ENCODE measurements at regions not wholly inside any gene's neighbourhood (a gene's known extent, or its start where the extent isn't known, plus 50 kb on each side); places are given as distances from the start of the nearest gene placed in this dataset.

DNA sequence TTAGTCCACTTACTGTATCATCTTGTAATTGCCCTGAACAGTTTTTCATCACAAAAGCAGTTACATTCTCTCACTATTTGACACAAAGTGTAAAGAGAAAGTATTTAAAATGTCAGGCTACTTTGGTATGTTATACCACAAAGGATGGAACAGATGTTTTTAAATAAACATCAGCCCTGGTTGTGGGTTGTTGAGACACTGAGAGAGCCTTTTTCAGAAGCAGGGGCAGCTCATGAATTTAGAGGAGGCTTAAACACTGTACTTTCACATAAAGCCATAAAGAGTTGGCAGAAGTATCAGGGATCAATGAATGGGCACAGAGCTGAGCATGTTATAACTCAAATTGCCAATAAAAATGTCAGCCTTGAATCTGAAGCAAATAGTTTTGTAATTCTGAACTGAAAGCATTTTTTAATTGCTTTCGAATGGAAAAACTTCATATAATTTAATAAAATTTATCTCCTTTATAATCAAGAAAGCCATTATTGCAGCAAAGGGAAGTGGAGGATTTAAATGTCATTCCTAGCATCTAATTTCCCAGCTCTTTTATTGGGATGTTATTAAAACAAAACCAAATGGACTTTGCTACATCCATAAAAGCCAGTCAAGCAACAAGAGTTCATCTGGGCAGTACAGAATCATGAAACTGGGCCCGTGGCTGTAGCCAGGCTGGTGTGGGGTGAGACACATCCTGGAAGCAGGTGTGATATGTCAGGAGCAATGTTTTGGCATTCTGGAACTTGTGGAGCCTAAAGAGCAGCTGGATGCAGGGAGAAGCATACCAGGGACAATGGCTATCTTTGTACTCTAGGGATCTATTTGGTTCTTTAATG lies 95.1 kb upstream of the NT5C1B start:
- Histone ChIP-seq H3K4me3 (ENCODE audit: low read length) (no peak overlapping the region), H3K27me3 (ENCODE audit: insufficient read depth, low read length) (no peaks in the 10 kb centered on the region), H3K4me1 (ENCODE audit: insufficient read depth, low read length) (no peaks in the 10 kb centered on the region), H3K9me3 (ENCODE audit: low read length) (no peaks in the 10 kb centered on the region), H3K36me3 (ENCODE audit: insufficient read depth, low read length) (no peaks in the 10 kb centered on the region), H2AFZ (ENCODE audit: low read depth, low read length) (no peak overlapping the region)

DNA sequence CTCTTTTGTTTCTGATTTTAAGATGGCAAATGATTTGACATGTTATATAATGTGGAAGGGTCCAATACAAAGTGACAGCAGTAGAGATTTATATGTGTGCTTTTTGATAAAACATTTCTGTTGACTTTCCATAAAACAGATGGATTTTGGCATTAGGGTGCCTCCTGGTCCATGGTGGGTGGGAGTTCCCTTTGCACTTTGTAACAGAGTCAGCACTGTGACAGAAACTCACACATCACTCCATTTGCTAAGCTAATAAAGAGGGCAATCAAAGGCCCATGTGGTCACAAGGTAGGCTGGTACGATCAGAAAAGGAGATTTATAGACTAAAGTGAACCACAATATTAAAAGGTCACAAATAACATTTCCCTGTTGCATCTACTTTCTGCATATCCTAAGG lies 93.3 kb upstream of the NT5C1B start:
- H3K36me3 ChIP-seq (ENCODE audit: insufficient read depth, low read length), result no peaks in the 10 kb centered on the region
- H3K9me3 ChIP-seq (ENCODE audit: low read length), result no peaks in the 10 kb centered on the region
- no peak overlapping the region for H2AFZ ChIP-seq (ENCODE audit: low read depth, low read length)
- no peaks in the 10 kb centered on the region for H3K27me3 ChIP-seq (ENCODE audit: insufficient read depth, low read length)
- H3K4me1 ChIP-seq (ENCODE audit: insufficient read depth, low read length), result no peaks in the 10 kb centered on the region
- no peak overlapping the region for H3K4me3 ChIP-seq (ENCODE audit: low read length)

DNA sequence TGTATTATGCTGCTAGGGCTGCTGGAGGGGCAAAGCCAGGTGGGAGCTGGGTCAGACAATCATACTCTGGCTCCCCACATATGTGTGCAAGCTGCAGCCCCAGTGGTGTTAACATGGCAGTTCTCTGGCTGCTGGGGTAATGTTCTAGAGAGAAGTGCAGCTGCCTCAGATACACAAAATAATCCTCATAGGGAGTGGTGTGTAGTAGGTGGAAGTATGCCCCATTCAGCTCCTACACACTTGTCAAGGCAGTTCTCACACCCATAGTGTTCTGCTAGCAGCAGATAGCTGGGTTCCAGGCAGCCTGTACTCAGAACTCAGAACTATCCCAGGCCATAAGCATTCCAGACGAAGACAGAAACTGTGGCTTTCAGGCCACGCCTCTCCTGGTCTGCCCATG lies 87.9 kb upstream of the NT5C1B start:
- H3K36me3 ChIP-seq (ENCODE audit: insufficient read depth, low read length), result no peaks in the 10 kb centered on the region
- H3K4me3 ChIP-seq (ENCODE audit: low read length), result no peak overlapping the region
- no peaks in the 10 kb centered on the region for H3K27me3 ChIP-seq (ENCODE audit: insufficient read depth, low read length)
- H2AFZ ChIP-seq (ENCODE audit: low read depth, low read length), result no peak overlapping the region
- no peaks in the 10 kb centered on the region for H3K9me3 ChIP-seq (ENCODE audit: low read length)
- no peaks in the 10 kb centered on the region for H3K4me1 ChIP-seq (ENCODE audit: insufficient read depth, low read length)

DNA sequence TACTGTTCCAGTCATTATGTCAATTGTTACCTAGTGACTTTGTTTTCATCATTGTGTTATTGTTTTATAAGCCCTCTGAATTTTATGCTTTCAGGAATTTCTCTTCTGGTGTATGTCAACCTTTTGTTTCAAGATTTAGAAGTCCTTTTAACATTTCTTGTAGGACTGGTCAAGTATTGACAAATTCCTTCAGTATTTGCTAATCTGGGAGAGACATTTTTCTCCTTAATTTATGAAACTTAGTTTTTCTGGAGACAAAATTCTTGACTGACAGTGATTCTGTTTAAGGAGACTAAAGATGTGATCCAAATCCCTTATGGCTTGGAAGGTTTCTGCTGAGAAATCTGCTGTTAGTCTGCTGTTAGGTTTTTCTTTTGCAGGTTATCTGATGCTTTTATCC lies 84.9 kb upstream of the NT5C1B start:
- Histone ChIP-seq H3K4me1 (ENCODE audit: insufficient read depth, low read length) (no peaks in the 10 kb centered on the region), H3K4me3 (ENCODE audit: low read length) (no peak overlapping the region), H3K36me3 (ENCODE audit: insufficient read depth, low read length) (no peaks in the 10 kb centered on the region), H3K9me3 (ENCODE audit: low read length) (no peaks in the 10 kb centered on the region), H2AFZ (ENCODE audit: low read depth, low read length) (no peak overlapping the region), H3K27me3 (ENCODE audit: insufficient read depth, low read length) (no peaks in the 10 kb centered on the region)

DNA sequence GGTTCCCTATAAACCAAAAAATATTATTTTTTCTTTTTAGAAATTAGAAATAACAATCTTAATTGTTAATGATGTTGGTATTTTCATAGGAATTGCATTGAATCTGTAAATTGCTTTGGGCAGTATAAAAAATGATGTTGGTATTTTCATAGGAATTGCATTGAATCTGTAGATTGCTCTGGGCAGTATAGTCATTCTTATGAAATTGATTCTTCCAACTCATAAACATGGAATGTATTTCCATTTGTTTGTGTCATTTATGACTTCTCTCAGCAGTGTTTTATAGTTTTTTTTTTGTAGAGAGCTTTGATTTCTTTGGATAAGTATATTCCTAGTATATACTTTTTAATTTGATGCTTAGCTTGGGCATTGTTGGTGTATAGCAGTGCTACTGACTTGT lies 82.0 kb upstream of the NT5C1B start:
- Histone ChIP-seq H3K4me1 (ENCODE audit: insufficient read depth, low read length) (no peaks in the 10 kb centered on the region), H3K36me3 (ENCODE audit: insufficient read depth, low read length) (no peaks in the 10 kb centered on the region), H3K27me3 (ENCODE audit: insufficient read depth, low read length) (no peaks in the 10 kb centered on the region), H3K9me3 (ENCODE audit: low read length) (no peaks in the 10 kb centered on the region), H3K4me3 (ENCODE audit: low read length) (no peak overlapping the region), H2AFZ (ENCODE audit: low read depth, low read length) (no peak overlapping the region)

DNA sequence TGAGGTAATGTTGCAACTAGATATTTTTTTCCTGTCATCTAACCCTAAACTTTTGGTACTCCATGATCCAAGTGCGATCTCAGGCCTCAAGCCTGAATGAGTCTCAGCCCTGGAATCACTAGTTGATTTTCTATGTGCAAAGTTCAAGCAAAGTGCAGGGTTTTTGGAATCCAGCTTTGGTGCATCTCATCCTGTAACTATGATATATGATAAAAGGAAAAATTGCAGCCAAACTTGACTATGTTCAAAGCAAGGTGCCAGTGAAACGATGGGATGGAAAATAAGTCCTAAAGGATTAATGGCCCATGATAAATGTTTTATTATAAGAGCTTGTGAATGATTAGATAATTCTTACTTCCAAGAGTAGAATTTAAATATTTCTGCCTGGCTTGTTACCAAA lies 78.9 kb upstream of the NT5C1B start:
- Histone ChIP-seq H3K4me1 (ENCODE audit: insufficient read depth, low read length) (no peaks in the 10 kb centered on the region), H3K4me3 (ENCODE audit: low read length) (no peak overlapping the region), H3K27me3 (ENCODE audit: insufficient read depth, low read length) (no peaks in the 10 kb centered on the region), H3K9me3 (ENCODE audit: low read length) (no peaks in the 10 kb centered on the region), H2AFZ (ENCODE audit: low read depth, low read length) (no peak overlapping the region), H3K36me3 (ENCODE audit: insufficient read depth, low read length) (no peaks in the 10 kb centered on the region)

DNA sequence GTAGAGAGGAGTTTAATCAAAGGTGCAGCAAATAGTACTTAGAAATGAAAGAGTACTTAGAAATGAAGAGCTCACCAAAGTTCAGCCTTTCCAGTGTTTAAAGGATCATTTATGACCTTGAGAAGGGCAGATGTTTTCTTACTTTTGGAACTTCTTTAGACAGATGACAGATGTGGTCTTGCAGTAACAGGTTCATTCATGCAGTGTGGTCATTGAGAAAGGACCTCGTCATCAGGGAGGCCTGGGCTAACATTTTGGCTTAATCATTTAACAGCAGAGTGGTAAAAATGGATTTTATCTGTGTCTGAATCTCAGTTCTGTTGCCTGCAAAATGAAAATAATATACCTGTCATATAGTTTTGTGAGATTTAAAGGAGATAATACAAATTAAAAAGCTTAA lies 75.1 kb upstream of the NT5C1B start:
- Histone ChIP-seq H3K27me3 (ENCODE audit: insufficient read depth, low read length) (no peaks in the 10 kb centered on the region), H3K36me3 (ENCODE audit: insufficient read depth, low read length) (no peaks in the 10 kb centered on the region), H2AFZ (ENCODE audit: low read depth, low read length) (no peak overlapping the region), H3K4me1 (ENCODE audit: insufficient read depth, low read length) (no peaks in the 10 kb centered on the region), H3K4me3 (ENCODE audit: low read length) (no peak overlapping the region), H3K9me3 (ENCODE audit: low read length) (no peaks in the 10 kb centered on the region)

DNA sequence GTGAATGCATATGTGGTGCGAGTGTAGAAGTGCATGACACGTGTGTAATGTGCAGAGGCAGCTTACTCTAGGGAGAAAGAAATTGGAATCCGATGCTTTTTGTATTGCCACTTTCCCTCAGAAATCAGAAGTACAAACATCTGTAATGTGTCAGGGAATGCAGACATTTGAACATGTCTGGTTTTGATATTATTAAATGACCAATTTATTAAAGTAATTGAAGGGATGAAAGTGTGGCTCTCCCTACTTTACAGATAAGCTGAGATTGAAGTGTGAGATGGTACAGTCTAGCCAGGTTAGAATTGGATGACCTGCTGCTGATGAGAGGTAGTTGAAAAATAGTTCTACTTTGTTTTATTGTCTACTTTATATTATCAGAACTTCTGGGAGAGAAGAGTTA lies 74.5 kb upstream of the NT5C1B start:
- Histone ChIP-seq H2AFZ (ENCODE audit: low read depth, low read length) (no peak overlapping the region), H3K9me3 (ENCODE audit: low read length) (no peaks in the 10 kb centered on the region)

DNA sequence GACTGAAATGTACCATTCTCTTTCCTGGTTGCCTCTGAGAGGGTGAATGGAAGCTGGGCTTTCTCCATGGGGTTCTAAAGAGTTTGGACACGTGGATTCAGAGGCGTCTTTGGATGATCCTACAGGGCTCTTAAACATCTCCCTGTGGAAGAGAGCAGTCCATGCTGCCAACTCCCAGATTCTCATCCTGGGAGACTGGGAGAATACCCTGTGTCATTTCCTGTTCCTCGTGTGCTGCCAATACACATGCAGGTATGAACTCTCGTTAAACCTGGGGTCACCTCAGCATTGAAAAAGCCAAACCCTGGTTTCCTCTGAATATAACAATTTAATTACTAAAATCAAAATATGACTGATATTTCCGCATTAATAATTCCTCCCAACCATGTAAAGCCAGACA lies 73.3 kb upstream of the NT5C1B start:
- Histone ChIP-seq H3K36me3 (ENCODE audit: insufficient read depth, low read length) (no peaks in the 10 kb centered on the region), H3K27me3 (ENCODE audit: insufficient read depth, low read length) (no peaks in the 10 kb centered on the region), H3K9me3 (ENCODE audit: low read length) (no peaks in the 10 kb centered on the region), H3K4me3 (ENCODE audit: low read length) (no peak overlapping the region), H2AFZ (ENCODE audit: low read depth, low read length) (no peak overlapping the region), H3K4me1 (ENCODE audit: insufficient read depth, low read length) (no peaks in the 10 kb centered on the region)

More for the DNA sequence above, 74.5 kb upstream of the NT5C1B start:
- Histone ChIP-seq H3K27me3 (ENCODE audit: insufficient read depth, low read length) (no peaks in the 10 kb centered on the region), H3K36me3 (ENCODE audit: insufficient read depth, low read length) (no peaks in the 10 kb centered on the region), H3K4me1 (ENCODE audit: insufficient read depth, low read length) (no peaks in the 10 kb centered on the region), H3K4me3 (ENCODE audit: low read length) (no peak overlapping the region)

DNA sequence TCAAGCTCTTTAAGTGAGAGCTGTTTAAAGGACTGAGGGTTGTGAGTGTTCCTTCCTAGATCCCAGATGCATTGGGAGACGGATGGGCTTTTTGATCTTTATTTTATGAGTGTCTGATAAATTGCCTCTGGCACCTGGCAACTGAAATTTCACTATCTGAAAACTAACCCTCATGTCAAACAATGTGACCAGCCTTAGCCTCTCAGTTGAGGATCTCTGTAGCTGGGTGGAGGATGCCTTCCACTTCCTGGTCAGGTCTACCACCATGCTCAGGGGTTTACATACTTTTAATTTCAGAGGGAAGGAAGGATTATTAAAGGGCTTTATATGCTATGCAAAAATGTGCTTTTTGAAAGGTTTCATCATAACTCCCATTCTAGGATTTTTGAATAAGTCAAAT lies 70.5 kb upstream of the NT5C1B start:
- no peaks in the 10 kb centered on the region for H3K9me3 ChIP-seq (ENCODE audit: low read length)
- no peaks in the 10 kb centered on the region for H3K36me3 ChIP-seq (ENCODE audit: insufficient read depth, low read length)
- H3K4me1 ChIP-seq (ENCODE audit: insufficient read depth, low read length), result no peaks in the 10 kb centered on the region
- H3K27me3 ChIP-seq (ENCODE audit: insufficient read depth, low read length), result no peaks in the 10 kb centered on the region
- H3K4me3 ChIP-seq (ENCODE audit: low read length), result no peak overlapping the region
- H2AFZ ChIP-seq (ENCODE audit: low read depth, low read length), result no peak overlapping the region

DNA sequence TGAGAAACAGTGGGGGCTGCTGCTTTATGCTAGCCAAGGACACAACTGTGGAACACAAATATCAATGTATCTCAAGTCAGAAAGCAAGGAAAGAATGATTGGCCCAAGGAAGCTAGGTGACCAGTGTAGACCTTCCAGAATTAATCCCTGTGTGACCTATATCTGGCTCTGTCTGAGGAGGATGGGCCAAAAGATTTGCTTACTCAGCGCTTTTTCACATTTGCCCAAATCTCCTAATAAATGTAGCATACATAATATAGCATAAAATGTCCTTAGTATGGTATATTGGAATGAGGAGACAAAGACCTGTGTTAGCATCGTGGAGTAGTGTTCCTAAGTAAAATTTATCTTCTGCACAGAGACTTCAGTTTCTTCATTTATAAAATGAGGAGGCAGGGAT lies 66.7 kb upstream of the NT5C1B start:
- Histone ChIP-seq H3K9me3 (ENCODE audit: low read length) (no peaks in the 10 kb centered on the region), H3K36me3 (ENCODE audit: insufficient read depth, low read length) (no peaks in the 10 kb centered on the region), H3K4me1 (ENCODE audit: insufficient read depth, low read length) (no peaks in the 10 kb centered on the region), H2AFZ (ENCODE audit: low read depth, low read length) (no peak overlapping the region), H3K27me3 (ENCODE audit: insufficient read depth, low read length) (no peaks in the 10 kb centered on the region), H3K4me3 (ENCODE audit: low read length) (no peak overlapping the region)

DNA sequence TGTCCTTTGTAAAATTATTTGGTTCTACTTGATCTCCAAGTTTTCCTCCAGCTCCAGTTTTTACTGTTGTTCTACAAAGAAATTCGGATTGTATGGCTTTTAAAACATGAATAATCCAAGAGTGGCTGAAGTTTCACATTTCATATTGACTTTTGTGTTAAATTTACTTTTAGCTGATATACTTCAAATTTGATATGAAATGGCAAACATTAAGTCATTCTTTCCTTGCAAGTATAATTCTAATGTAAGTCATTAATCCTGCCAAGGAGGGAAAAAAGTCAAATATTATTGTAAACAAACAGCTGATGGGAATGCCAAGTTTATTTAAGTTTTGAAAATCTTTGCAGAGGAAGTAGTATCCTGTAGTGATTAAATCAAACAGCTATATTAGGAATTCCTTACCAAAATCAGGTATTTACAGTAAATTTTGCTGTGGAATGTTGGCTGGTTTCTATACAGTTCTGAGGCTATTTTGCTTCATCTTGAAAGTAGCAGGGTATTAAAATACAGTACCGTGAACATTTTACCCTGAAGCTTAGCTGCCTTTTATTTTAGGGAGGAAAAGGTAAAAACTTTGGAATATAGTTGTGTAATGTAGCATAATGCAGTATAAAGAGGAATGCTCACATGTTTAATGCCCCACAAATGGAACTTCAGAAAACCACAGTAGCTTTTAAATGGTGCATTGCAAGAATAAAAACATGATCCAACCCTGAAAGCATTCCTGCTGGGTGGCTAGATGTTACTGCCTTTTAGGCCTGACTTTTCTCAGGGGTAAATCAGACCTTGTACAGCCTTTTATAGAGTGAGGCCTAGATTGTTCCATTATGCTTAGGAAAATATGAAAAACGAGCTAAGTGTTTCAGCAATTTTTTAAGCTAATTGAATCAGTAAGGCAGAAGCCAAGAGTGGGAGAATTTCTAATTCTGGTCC lies 62.7 kb upstream of the NT5C1B start:
- no peaks in the 10 kb centered on the region for H3K36me3 ChIP-seq (ENCODE audit: insufficient read depth, low read length)
- H2AFZ ChIP-seq (ENCODE audit: low read depth, low read length), result no peak overlapping the region
- H3K4me1 ChIP-seq (ENCODE audit: insufficient read depth, low read length), result no peaks in the 10 kb centered on the region
- no peak overlapping the region for H3K4me3 ChIP-seq (ENCODE audit: low read length)
- no peaks in the 10 kb centered on the region for H3K9me3 ChIP-seq (ENCODE audit: low read length)
- H3K27me3 ChIP-seq (ENCODE audit: insufficient read depth, low read length), result no peaks in the 10 kb centered on the region

DNA sequence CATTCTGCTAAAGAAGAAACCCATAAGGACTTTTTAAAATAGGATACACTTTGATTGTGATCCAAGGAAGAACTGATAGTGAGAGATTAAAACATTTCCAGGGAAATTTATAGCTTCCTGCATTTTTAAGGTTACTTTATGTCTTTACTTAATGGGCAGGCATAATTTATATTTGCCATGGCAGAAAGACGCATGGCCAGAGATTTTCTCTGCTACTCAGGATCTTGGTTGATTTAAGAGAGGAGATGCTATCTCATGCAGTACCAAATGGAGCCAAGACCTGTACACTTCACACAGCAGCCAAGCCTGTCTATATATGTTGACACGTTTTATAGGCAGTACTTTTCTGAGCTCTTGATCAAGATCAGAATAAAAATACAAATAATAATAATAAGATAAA lies 60.9 kb upstream of the NT5C1B start:
- Histone ChIP-seq H3K4me1 (ENCODE audit: insufficient read depth, low read length) (no peaks in the 10 kb centered on the region), H2AFZ (ENCODE audit: low read depth, low read length) (no peak overlapping the region), H3K4me3 (ENCODE audit: low read length) (no peak overlapping the region), H3K9me3 (ENCODE audit: low read length) (no peaks in the 10 kb centered on the region), H3K36me3 (ENCODE audit: insufficient read depth, low read length) (no peaks in the 10 kb centered on the region), H3K27me3 (ENCODE audit: insufficient read depth, low read length) (no peaks in the 10 kb centered on the region)

Data from neuron (in vitro differentiated cells).